Fibroblast of lung (primary cell): ENCODE measurements at regions not wholly inside any gene's neighbourhood (a gene's known extent, or its start where the extent isn't known, plus 50 kb on each side); places are given as distances from the start of the nearest gene placed in this dataset.

ENCODE experiments used
- EZH2 ChIP-seq: IDR thresholded peaks from 2 replicates; pipeline ENCODE4 v1.5.1; 2012; ENCODE audit warnings: low read length, control low read depth, mild to moderate bottlenecking; ENCODE audit errors: missing control alignments
- TF ChIP-seq, protein P1 (sequence below), 2 donors: IDR thresholded peaks in 1 of 2; conservative IDR thresholded peaks in 1 of 2; 1 replicate in 1 of 2; 2 replicates in 1 of 2; pipeline ENCODE4 v1.5.1; 2011 to 2012; ENCODE audit warnings: low read length in 2 of 2, control low read depth in 1 of 2, inconsistent platforms in 1 of 2, low read depth in 1 of 2, mild to moderate bottlenecking in 1 of 2

- TF ChIP-seq, protein P1, sequence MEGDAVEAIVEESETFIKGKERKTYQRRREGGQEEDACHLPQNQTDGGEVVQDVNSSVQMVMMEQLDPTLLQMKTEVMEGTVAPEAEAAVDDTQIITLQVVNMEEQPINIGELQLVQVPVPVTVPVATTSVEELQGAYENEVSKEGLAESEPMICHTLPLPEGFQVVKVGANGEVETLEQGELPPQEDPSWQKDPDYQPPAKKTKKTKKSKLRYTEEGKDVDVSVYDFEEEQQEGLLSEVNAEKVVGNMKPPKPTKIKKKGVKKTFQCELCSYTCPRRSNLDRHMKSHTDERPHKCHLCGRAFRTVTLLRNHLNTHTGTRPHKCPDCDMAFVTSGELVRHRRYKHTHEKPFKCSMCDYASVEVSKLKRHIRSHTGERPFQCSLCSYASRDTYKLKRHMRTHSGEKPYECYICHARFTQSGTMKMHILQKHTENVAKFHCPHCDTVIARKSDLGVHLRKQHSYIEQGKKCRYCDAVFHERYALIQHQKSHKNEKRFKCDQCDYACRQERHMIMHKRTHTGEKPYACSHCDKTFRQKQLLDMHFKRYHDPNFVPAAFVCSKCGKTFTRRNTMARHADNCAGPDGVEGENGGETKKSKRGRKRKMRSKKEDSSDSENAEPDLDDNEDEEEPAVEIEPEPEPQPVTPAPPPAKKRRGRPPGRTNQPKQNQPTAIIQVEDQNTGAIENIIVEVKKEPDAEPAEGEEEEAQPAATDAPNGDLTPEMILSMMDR (conservative IDR thresholded peaks at IDR 0.05 in 1 of 2, IDR thresholded peaks at IDR 0.05 in 1 of 2; ENCODE audit: low read depth in 1 of 2, low read length in 2 of 2), result no peak
- no peak for TF ChIP-seq EZH2
These were observed 72.0 kb upstream of the KCNA3 start for GRCh38 chr1:110746644-110747259.
